ENCODE measurements at regions not wholly inside any gene's neighbourhood (a gene's known extent, or its start where the extent isn't known, plus 50 kb on each side); places are given as distances from the start of the nearest gene placed in this dataset.

DNA sequence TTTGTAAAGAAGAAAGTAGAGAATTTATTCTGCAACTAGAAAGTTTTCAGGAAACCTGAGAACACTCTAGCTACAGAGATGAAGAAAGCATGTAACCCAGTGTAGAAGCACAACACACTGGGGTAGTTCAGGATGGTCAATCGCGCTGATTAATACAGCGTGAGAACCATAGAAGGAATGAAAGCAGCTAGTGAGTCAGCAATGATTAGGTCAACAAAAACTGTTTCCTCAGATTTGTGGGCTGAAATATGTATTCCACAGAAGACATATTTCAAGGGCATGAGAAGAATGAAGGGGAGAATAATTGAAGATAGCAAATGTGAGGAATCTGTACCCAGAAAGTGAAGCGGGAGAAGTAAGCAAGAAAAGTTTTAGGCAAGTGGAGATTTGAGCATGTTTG is 97.8 kb upstream of the ADGRL2 start:
- ChIA-PET CTCF (ENCODE audit: partially characterized antibody) (interaction anchor here (0.5 kb wide), 1 partner anchor 372 kb away, joined by 3 read pairs; no protein-coding TSS in a partner anchor), POLR2A (ENCODE audit: partially characterized antibody) (interaction anchor here (0.9 kb wide), 1 partner anchor 17 kb away, joined by 3 read pairs; no protein-coding TSS in a partner anchor)
- no peak overlapping the region for H3K27ac ChIP-seq (ENCODE audit: low read depth, low read length)
- no peak overlapping the region for H3K4me3 ChIP-seq (ENCODE audit: extremely low read depth in 1 of 4, insufficient read depth in 2 of 4, low read depth in 3 of 4, low read length in 4 of 4)
- H2BK15ac ChIP-seq (ENCODE audit: low read length) = no peak overlapping the region
- H2BK12ac ChIP-seq (ENCODE audit: low read depth, low read length) = no peak overlapping the region; the same call in 1 of the 2 replicates
- no peaks in the 10 kb centered on the region for H3K9me3 ChIP-seq (ENCODE audit: insufficient read depth in 2 of 2, low read depth in 1 of 2, low read length in 1 of 2)
- 93% methylated on average over 4 of the region's 4 CpGs; no CpG with 5 or more reads in 1 of the 2 experiments for WGBS, 2 experiments (ENCODE audit: extremely low coverage in 1 of 2, insufficient coverage in 1 of 2, insufficient read length in 1 of 2, insufficient replicate concordance in 2 of 2, low coverage in 1 of 2, low lambda C conversion rate in 2 of 2, missing lambda C conversion rate in 1 of 2)
- DNase-seq (ENCODE audit: low read depth in 1 of 2, low spot score in 2 of 2) (no peak), FAIRE-seq (no peak)
- H2BK5ac ChIP-seq (ENCODE audit: low read depth, low read length) = peak overlapping the region; percentile 38; the same call in 1 of the 2 replicates
- no peak overlapping the region for H2AFZ ChIP-seq (ENCODE audit: low read length)
- H3K18ac ChIP-seq (ENCODE audit: extremely low read depth, low read length) = no peak overlapping the region
- peak overlapping the region; percentile 73 for H3K4ac ChIP-seq (replicated peaks; ENCODE audit: insufficient read length, low read depth, low read length)
- no peaks in the 10 kb centered on the region for H3K79me1 ChIP-seq (ENCODE audit: low read depth, low read length)
- no peak overlapping the region for H3K56ac ChIP-seq (replicated peaks; ENCODE audit: insufficient read length, low read depth, low read length)
- H4K91ac ChIP-seq (replicated peaks; ENCODE audit: insufficient read length, low read length) = no peak overlapping the region
- H3K4me1 ChIP-seq (replicated peaks in 1 of 4; ENCODE audit: control insufficient read depth in 3 of 4, insufficient read depth in 4 of 4, low read length in 3 of 4) = peaks cover 0 to 18% (median 15%) of the 10 kb centered on the region in 4 experiments; a peak in 6 of 7 replicates
- H3K4me2 ChIP-seq (ENCODE audit: insufficient read depth in 1 of 2, low read depth in 2 of 2, low read length in 2 of 2) = no peak overlapping the region
- H2AK5ac ChIP-seq (ENCODE audit: low read depth, low read length) = no peak overlapping the region
- no peak overlapping the region for H4K8ac ChIP-seq (ENCODE audit: extremely low read depth, insufficient read depth, low read length)
- no peak overlapping the region for H3K23ac ChIP-seq (ENCODE audit: insufficient read length)
- H3K9ac ChIP-seq (replicated peaks in 1 of 4; ENCODE audit: extremely low read depth in 1 of 4, low read depth in 3 of 4, low read length in 3 of 4) = no peak overlapping the region
- no peaks in the 10 kb centered on the region for H3K27me3 ChIP-seq (replicated peaks in 1 of 4; ENCODE audit: control insufficient read depth in 3 of 4, extremely low read depth in 1 of 4, insufficient read depth in 3 of 4, low read length in 3 of 4)
- peaks cover 3% of the 10 kb centered on the region; the same call in 1 of the 2 replicates for H3K23me2 ChIP-seq (ENCODE audit: low read depth, low read length)
- no peaks in the 10 kb centered on the region for H3K79me2 ChIP-seq (ENCODE audit: control insufficient read depth in 1 of 2, insufficient read depth in 2 of 2, low read length in 2 of 2)
- no peaks in the 10 kb centered on the region for H3K36me3 ChIP-seq (ENCODE audit: control insufficient read depth in 2 of 4, insufficient read depth in 4 of 4, low read length in 3 of 4)
- H4K5ac ChIP-seq (ENCODE audit: insufficient read length, low read depth, low read length) = no peak overlapping the region
- H4K20me1 ChIP-seq (replicated peaks in 1 of 2; ENCODE audit: control insufficient read depth in 1 of 2, insufficient read depth in 2 of 2, low read length in 2 of 2) = no peaks in the 10 kb centered on the region
- no peak overlapping the region for H3K14ac ChIP-seq (ENCODE audit: insufficient read length)
- peak overlapping the region; percentile 61 for H2BK120ac ChIP-seq (replicated peaks; ENCODE audit: low read depth, low read length)
- H2BK20ac ChIP-seq (ENCODE audit: low read length) = peak overlapping the region; percentile 91; the same call in 1 of the 2 replicates
- TF ChIP-seq POLR2A (IDR thresholded peaks at IDR 0.05; ENCODE audit: control extremely low read depth in 1 of 2, low read depth in 2 of 2, low read length in 2 of 2) (no peak), SP1 (IDR thresholded peaks at IDR 0.05; ENCODE audit: low read depth, low read length) (no peak), HDAC2 (IDR thresholded peaks at IDR 0.05; ENCODE audit: borderline replicate concordance in 1 of 2, low read depth in 2 of 2, low read length in 2 of 2) (no peak), ASH2L (IDR thresholded peaks at IDR 0.05; ENCODE audit: low read length) (no peak), CHD2 (IDR thresholded peaks at IDR 0.05; ENCODE audit: low read length) (no peak), MAFK (IDR thresholded peaks at IDR 0.05; ENCODE audit: low read depth, low read length) (no peak), CEBPB (IDR thresholded peaks at IDR 0.05; ENCODE audit: low read depth, low read length) (no peak), SIRT6 (IDR thresholded peaks at IDR 0.05; ENCODE audit: low read length) (no peak), FOSL1 (IDR thresholded peaks at IDR 0.05; ENCODE audit: insufficient read depth, low read depth, low read length) (no peak)
- TF ChIP-seq, protein P1, sequence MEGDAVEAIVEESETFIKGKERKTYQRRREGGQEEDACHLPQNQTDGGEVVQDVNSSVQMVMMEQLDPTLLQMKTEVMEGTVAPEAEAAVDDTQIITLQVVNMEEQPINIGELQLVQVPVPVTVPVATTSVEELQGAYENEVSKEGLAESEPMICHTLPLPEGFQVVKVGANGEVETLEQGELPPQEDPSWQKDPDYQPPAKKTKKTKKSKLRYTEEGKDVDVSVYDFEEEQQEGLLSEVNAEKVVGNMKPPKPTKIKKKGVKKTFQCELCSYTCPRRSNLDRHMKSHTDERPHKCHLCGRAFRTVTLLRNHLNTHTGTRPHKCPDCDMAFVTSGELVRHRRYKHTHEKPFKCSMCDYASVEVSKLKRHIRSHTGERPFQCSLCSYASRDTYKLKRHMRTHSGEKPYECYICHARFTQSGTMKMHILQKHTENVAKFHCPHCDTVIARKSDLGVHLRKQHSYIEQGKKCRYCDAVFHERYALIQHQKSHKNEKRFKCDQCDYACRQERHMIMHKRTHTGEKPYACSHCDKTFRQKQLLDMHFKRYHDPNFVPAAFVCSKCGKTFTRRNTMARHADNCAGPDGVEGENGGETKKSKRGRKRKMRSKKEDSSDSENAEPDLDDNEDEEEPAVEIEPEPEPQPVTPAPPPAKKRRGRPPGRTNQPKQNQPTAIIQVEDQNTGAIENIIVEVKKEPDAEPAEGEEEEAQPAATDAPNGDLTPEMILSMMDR (IDR thresholded peaks at IDR 0.05; ENCODE audit: control extremely low read depth in 1 of 3, insufficient read depth in 1 of 3, low read depth in 1 of 3, low read length in 3 of 3) = no peak
- TF ChIP-seq, protein P2, sequence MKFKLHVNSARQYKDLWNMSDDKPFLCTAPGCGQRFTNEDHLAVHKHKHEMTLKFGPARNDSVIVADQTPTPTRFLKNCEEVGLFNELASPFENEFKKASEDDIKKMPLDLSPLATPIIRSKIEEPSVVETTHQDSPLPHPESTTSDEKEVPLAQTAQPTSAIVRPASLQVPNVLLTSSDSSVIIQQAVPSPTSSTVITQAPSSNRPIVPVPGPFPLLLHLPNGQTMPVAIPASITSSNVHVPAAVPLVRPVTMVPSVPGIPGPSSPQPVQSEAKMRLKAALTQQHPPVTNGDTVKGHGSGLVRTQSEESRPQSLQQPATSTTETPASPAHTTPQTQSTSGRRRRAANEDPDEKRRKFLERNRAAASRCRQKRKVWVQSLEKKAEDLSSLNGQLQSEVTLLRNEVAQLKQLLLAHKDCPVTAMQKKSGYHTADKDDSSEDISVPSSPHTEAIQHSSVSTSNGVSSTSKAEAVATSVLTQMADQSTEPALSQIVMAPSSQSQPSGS (IDR thresholded peaks at IDR 0.05; ENCODE audit: low read length) = no peak

All from H1 (cell line).